ENCODE measurements at regions not wholly inside any gene's neighbourhood (a gene's known extent, or its start where the extent isn't known, plus 50 kb on each side); places are given as distances from the start of the nearest gene placed in this dataset.

GRCh38 chr5:125301711-125302110 is 555.3 kb upstream of the ZNF608 start:
- no peaks in the 10 kb centered on the region for H4K20me1 ChIP-seq (ENCODE audit: low read length)
- H3K4me1 ChIP-seq (ENCODE audit: insufficient read depth, low read length): peaks cover 14% of the 10 kb centered on the region
- intact Hi-C loops (cut with micrococcal nuclease): no loop called here
- H3K9me2 ChIP-seq (replicated peaks; ENCODE audit: low read length): no peaks in the 10 kb centered on the region
- POLR2A ChIA-PET (ENCODE audit: unreplicated experiment): no interaction called here
- H3K4me2 ChIP-seq (ENCODE audit: low read length): no peak overlapping the region
- H2AFZ ChIP-seq (ENCODE audit: low read length): no peak overlapping the region
- CTCF ChIA-PET: no interaction called here
- H3K27me3 ChIP-seq (ENCODE audit: low read length): no peaks in the 10 kb centered on the region
- TF ChIP-seq EZH2 (IDR thresholded peaks at IDR 0.05; ENCODE audit: low read length, unreplicated experiment) (no peak), EZH2phosphoT487 (IDR thresholded peaks at IDR 0.05; ENCODE audit: borderline replicate concordance, low read length) (no peak), CTCF (conservative IDR thresholded peaks at IDR 0.05; ENCODE audit: low read depth, low read length) (no peak)
- ATAC-seq (no peak), DNase-seq (no peak)
- H3F3A ChIP-seq (ENCODE audit: low read length, unreplicated experiment): no peaks in the 10 kb centered on the region
- no TSS peak for BruUV-seq (replicated peaks)
- no peaks in the 10 kb centered on the region for H3K36me3 ChIP-seq (ENCODE audit: low read depth, low read length)
- H3K4me3 ChIP-seq (ENCODE audit: low read length): no peak overlapping the region
- H3K79me2 ChIP-seq (ENCODE audit: low read length): no peaks in the 10 kb centered on the region
- H3K9ac ChIP-seq (ENCODE audit: low read length): no peak overlapping the region
- H3K9me3 ChIP-seq (ENCODE audit: low read length): no peaks in the 10 kb centered on the region
- H3K27ac ChIP-seq (ENCODE audit: low read length): no peak overlapping the region

GRCh38 chr5:125302577-125302976 is 556.1 kb upstream of the ZNF608 start:
- Histone ChIP-seq H3K4me1 (ENCODE audit: insufficient read depth, low read length) (peaks cover 13% of the 10 kb centered on the region), H3K27ac (ENCODE audit: low read length) (no peak overlapping the region), H3K4me2 (ENCODE audit: low read length) (no peak overlapping the region), H3F3A (ENCODE audit: low read length, unreplicated experiment) (no peaks in the 10 kb centered on the region), H3K36me3 (ENCODE audit: low read depth, low read length) (no peaks in the 10 kb centered on the region), H2AFZ (ENCODE audit: low read length) (no peak overlapping the region), H3K9me2 (replicated peaks; ENCODE audit: low read length) (no peaks in the 10 kb centered on the region), H3K9me3 (ENCODE audit: low read length) (no peaks in the 10 kb centered on the region), H3K4me3 (ENCODE audit: low read length) (no peak overlapping the region), H3K27me3 (ENCODE audit: low read length) (no peaks in the 10 kb centered on the region), H3K79me2 (ENCODE audit: low read length) (no peaks in the 10 kb centered on the region), H4K20me1 (ENCODE audit: low read length) (no peaks in the 10 kb centered on the region), H3K9ac (ENCODE audit: low read length) (no peak overlapping the region)
- no peak for ATAC-seq
- intact Hi-C loops (cut with micrococcal nuclease): no loop called here
- CTCF ChIA-PET: no interaction called here
- BruUV-seq (replicated peaks): no TSS peak
- no peak for TF ChIP-seq CTCF (conservative IDR thresholded peaks at IDR 0.05; ENCODE audit: low read depth, low read length)
- TF ChIP-seq EZH2phosphoT487 (IDR thresholded peaks at IDR 0.05; ENCODE audit: borderline replicate concordance, low read length): no peak
- no peak for TF ChIP-seq EZH2 (IDR thresholded peaks at IDR 0.05; ENCODE audit: low read length, unreplicated experiment)
- DNase-seq: peak; percentile 59
- POLR2A ChIA-PET (ENCODE audit: unreplicated experiment): no interaction called here

- intact Hi-C loops (cut with micrococcal nuclease): no loop called here
- no peak overlapping the region for H2AFZ ChIP-seq (ENCODE audit: low read length)
- no peaks in the 10 kb centered on the region for H3K9me3 ChIP-seq (ENCODE audit: low read length)
- CTCF ChIA-PET: no interaction called here
- no peaks in the 10 kb centered on the region for H4K20me1 ChIP-seq (ENCODE audit: low read length)
- H3K4me1 ChIP-seq (ENCODE audit: insufficient read depth, low read length): peaks cover 17% of the 10 kb centered on the region
- H3K79me2 ChIP-seq (ENCODE audit: low read length): no peaks in the 10 kb centered on the region
- no peaks in the 10 kb centered on the region for H3K27me3 ChIP-seq (ENCODE audit: low read length)
- POLR2A ChIA-PET (ENCODE audit: unreplicated experiment): no interaction called here
- H3K9me2 ChIP-seq (replicated peaks; ENCODE audit: low read length): no peaks in the 10 kb centered on the region
- no peak overlapping the region for H3K4me2 ChIP-seq (ENCODE audit: low read length)
- no peak overlapping the region for H3K4me3 ChIP-seq (ENCODE audit: low read length)
- no peak overlapping the region for H3K9ac ChIP-seq (ENCODE audit: low read length)
- H3K36me3 ChIP-seq (ENCODE audit: low read depth, low read length): no peaks in the 10 kb centered on the region
- no peaks in the 10 kb centered on the region for H3F3A ChIP-seq (ENCODE audit: low read length, unreplicated experiment)
- DNase-seq (no peak), ATAC-seq (no peak)
- no peak for TF ChIP-seq EZH2phosphoT487 (IDR thresholded peaks at IDR 0.05; ENCODE audit: borderline replicate concordance, low read length)
- TF ChIP-seq CTCF (conservative IDR thresholded peaks at IDR 0.05; ENCODE audit: low read depth, low read length): no peak
- TF ChIP-seq EZH2 (IDR thresholded peaks at IDR 0.05; ENCODE audit: low read length, unreplicated experiment): no peak
- BruUV-seq (replicated peaks): no TSS peak
- H3K27ac ChIP-seq (ENCODE audit: low read length): no peak overlapping the region
Measured at GRCh38 chr5:125306741-125307140, 560.3 kb upstream of the ZNF608 start.
